KMS-11 (cell line): ENCODE measurements at regions not wholly inside any gene's neighbourhood (a gene's known extent, or its start where the extent isn't known, plus 50 kb on each side); places are given as distances from the start of the nearest gene placed in this dataset.

Experiments used
- H2AFZ ChIP-seq: fragments of 200-600 bp; sonication (generic); 2 replicates; pipeline ENCODE4 v1.6.1; 2016; ENCODE audit warnings: antibody characterized with exemption, mixed run types, low read depth
- H3K27ac ChIP-seq: fragments of 200-600 bp; sonication (generic); 2 replicates; pipeline ENCODE4 v1.6.1; 2016; ENCODE audit warnings: mild to moderate bottlenecking, mixed run types
- H3K27me3 ChIP-seq: fragments of 200-600 bp; sonication (generic); 2 replicates; pipeline ENCODE4 v1.6.1; 2017; ENCODE audit warnings: mild to moderate bottlenecking, low read depth, mixed run types, moderate library complexity; ENCODE audit not compliant: insufficient read depth
- H3K36me3 ChIP-seq: fragments of 200-600 bp; sonication (generic); 2 replicates; pipeline ENCODE4 v1.6.1; 2017; ENCODE audit warnings: mild to moderate bottlenecking, mixed run types; ENCODE audit not compliant: insufficient read depth
- H3K4me1 ChIP-seq: fragments of 200-600 bp; sonication (generic); 2 replicates; pipeline ENCODE4 v1.6.1; 2016; ENCODE audit warnings: mild to moderate bottlenecking, low read depth, mixed run types; ENCODE audit not compliant: poor library complexity, severe bottlenecking
- H3K4me2 ChIP-seq: fragments of 200-600 bp; sonication (generic); 2 replicates; pipeline ENCODE4 v1.7.0; 2016; ENCODE audit warnings: mild to moderate bottlenecking, mixed run types
- H3K4me3 ChIP-seq: fragments of 200-600 bp; sonication (generic); IDR thresholded peaks from 2 replicates; pipeline ENCODE4 v1.6.1; 2017; ENCODE audit warnings: low read depth, low read length, mixed read lengths; ENCODE audit not compliant: insufficient read depth
- H3K79me2 ChIP-seq: fragments of 200-600 bp; sonication (generic); 2 replicates; pipeline ENCODE4 v1.6.1; 2016; ENCODE audit warnings: low read depth, mixed run types; ENCODE audit not compliant: insufficient read depth
- H3K9ac ChIP-seq: fragments of 200-600 bp; sonication (generic); 2 replicates; pipeline ENCODE4 v1.6.1; 2016; ENCODE audit warnings: mild to moderate bottlenecking, mixed run types
- H4K20me1 ChIP-seq: fragments of 200-600 bp; sonication (generic); 2 replicates; pipeline ENCODE4 v1.6.1; 2016; ENCODE audit warnings: mild to moderate bottlenecking, mixed run types; ENCODE audit not compliant: insufficient read depth
- TF ChIP-seq, protein P1 (sequence below): fragments of 200-600 bp; sonication (generic); conservative IDR thresholded peaks from 2 replicates; pipeline ENCODE4 v1.6.1; 2017; ENCODE audit warnings: low read depth, mild to moderate bottlenecking, antibody characterized with exemption, low read length, moderate library complexity, mixed read lengths

DNA sequence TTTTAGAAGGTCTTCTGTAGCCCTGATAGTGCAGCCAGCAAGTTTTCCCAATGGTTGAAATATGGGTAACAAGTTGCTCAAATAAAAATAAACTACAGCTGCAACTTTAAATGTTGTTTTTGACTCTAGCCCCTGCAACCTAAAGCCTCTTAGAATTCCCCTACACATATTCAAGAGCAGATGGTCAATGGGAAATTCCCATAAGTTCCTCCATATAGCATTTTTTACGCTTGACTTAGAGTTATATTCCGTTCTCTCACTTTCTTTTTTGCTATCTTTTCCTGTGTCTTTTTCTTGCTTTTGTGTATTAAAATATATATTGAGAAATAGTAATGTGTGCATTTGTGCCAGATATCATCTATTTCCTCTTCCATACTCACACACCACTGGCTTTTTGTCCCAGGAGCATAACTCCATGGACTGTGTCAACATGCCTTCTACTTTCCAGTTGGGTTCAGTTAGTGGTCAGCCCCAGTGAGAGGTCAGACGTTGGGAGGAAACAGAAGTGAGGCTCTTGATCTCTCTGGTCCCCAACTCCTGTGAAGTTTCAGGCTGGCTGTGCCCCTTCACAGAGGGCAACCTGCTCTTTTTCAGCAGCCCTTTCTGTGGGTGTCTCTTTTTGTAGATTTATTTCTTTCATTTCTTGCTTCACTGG is 63.3 kb upstream of the TP63 start:
- Histone ChIP-seq H2AFZ (no peak overlapping the region), H3K36me3 (no peaks in the 10 kb centered on the region), H4K20me1 (no peaks in the 10 kb centered on the region), H3K4me1 (peaks cover 45% of the 10 kb centered on the region), H3K4me3 (no peak overlapping the region), H3K9ac (no peak overlapping the region), H3K27ac (no peak overlapping the region), H3K79me2 (no peaks in the 10 kb centered on the region), H3K27me3 (no peaks in the 10 kb centered on the region), H3K4me2 (no peak overlapping the region; the same call in 1 of the 2 replicates)
- TF ChIP-seq, protein P1, sequence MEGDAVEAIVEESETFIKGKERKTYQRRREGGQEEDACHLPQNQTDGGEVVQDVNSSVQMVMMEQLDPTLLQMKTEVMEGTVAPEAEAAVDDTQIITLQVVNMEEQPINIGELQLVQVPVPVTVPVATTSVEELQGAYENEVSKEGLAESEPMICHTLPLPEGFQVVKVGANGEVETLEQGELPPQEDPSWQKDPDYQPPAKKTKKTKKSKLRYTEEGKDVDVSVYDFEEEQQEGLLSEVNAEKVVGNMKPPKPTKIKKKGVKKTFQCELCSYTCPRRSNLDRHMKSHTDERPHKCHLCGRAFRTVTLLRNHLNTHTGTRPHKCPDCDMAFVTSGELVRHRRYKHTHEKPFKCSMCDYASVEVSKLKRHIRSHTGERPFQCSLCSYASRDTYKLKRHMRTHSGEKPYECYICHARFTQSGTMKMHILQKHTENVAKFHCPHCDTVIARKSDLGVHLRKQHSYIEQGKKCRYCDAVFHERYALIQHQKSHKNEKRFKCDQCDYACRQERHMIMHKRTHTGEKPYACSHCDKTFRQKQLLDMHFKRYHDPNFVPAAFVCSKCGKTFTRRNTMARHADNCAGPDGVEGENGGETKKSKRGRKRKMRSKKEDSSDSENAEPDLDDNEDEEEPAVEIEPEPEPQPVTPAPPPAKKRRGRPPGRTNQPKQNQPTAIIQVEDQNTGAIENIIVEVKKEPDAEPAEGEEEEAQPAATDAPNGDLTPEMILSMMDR, result no peak

DNA sequence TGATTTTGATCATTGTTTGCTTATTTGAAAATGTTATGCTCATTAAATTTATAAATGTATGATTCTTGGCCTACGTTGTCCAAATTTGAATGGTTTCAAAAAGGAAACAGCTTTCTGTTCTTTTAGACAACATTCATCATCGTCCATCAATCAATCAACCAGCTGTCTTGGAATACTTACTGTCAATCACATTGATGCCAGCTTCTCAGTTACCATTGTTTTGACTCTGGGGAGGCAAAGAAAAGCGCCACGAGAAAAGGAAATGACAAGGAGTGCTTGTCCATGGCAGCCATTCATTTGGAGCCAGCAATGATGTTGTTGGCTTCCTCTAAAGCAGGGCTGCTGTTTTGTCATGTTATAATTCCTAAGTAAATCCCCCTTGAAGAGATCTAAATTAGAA is 62.2 kb upstream of the TP63 start:
- no peak overlapping the region for H3K9ac ChIP-seq
- no peak overlapping the region for H2AFZ ChIP-seq
- no peak overlapping the region for H3K27ac ChIP-seq
- H3K4me3 ChIP-seq, result no peak overlapping the region
- H3K36me3 ChIP-seq, result no peaks in the 10 kb centered on the region
- H3K27me3 ChIP-seq, result no peaks in the 10 kb centered on the region
- H4K20me1 ChIP-seq, result no peaks in the 10 kb centered on the region
- H3K4me1 ChIP-seq, result peaks cover 35% of the 10 kb centered on the region
- H3K4me2 ChIP-seq, result no peak overlapping the region
- H3K79me2 ChIP-seq, result no peaks in the 10 kb centered on the region
- TF ChIP-seq, protein P1, result no peak

DNA sequence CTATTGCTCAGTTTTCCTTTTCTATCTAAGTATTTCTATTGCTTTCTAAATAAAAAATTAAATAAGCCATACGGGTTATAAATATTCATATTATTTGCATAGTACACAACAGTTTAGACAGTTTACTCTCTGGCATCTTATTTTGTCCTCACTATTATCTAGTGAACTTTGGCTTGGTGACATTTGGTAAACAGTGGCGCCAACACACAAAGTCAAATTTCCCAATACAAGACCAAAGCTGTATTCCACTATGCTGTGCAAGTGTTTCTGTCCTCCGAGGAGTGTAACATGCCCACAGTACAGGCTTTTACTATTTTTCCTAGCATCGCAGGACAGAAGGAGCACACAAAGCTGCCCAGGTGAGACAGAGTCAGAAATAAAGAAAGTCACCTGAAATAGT is 61.7 kb upstream of the TP63 start:
- Histone ChIP-seq H3K27ac (no peak overlapping the region), H3K4me3 (no peak overlapping the region), H3K36me3 (no peaks in the 10 kb centered on the region), H3K9ac (no peak overlapping the region), H2AFZ (no peak overlapping the region), H3K4me2 (no peak overlapping the region), H3K27me3 (no peaks in the 10 kb centered on the region), H4K20me1 (no peaks in the 10 kb centered on the region), H3K4me1 (peaks cover 29% of the 10 kb centered on the region), H3K79me2 (no peaks in the 10 kb centered on the region)
- TF ChIP-seq, protein P1, result no peak

DNA sequence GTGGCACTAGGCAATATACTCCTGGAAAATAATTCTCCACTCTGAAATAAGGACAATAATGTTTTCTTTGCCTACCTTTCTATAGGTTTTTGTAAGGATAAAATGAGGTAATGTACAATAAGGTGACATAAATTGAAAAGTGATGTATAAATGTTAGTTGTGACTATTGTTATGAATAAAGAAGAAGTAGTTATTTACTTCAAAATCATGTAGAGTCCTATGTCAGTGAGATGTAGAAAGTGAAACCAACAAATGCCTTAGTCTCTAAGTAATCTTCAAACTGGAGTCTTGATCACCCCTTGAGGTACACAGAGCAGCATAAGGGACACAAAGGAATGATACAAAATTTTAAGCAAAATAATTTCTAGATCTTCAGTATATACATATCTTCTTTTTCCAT is 60.3 kb upstream of the TP63 start:
- H3K4me2 ChIP-seq, result no peak overlapping the region
- TF ChIP-seq, protein P1, result no peak
- no peak overlapping the region for H3K4me3 ChIP-seq
- H3K27me3 ChIP-seq, result no peaks in the 10 kb centered on the region
- no peaks in the 10 kb centered on the region for H3K36me3 ChIP-seq
- H3K4me1 ChIP-seq, result peaks cover 24% of the 10 kb centered on the region
- H3K9ac ChIP-seq, result no peak overlapping the region
- H2AFZ ChIP-seq, result no peak overlapping the region
- no peak overlapping the region for H3K27ac ChIP-seq
- no peaks in the 10 kb centered on the region for H3K79me2 ChIP-seq
- H4K20me1 ChIP-seq, result no peaks in the 10 kb centered on the region
